DOHH2 (cell line): ENCODE measurements at regions not wholly inside any gene's neighbourhood (a gene's known extent, or its start where the extent isn't known, plus 50 kb on each side); places are given as distances from the start of the nearest gene placed in this dataset.

Experiments used
- EZH2phosphoT487 ChIP-seq: fragments of 200-600 bp; sonication (generic); IDR thresholded peaks from 2 replicates; pipeline ENCODE4 v1.6.1; 2017; ENCODE audit warnings: borderline replicate concordance, mild to moderate bottlenecking, antibody characterized with exemption, low read length, moderate library complexity, mixed read lengths
- TF ChIP-seq, protein P1 (sequence below): fragments of 200-600 bp; sonication (generic); IDR thresholded peaks from one replicate; pipeline ENCODE4 v1.5.1; 2014; ENCODE audit warnings: antibody characterized with exemption, mild to moderate bottlenecking, low read depth, low read length; ENCODE audit not compliant: poor library complexity, severe bottlenecking

DNA sequence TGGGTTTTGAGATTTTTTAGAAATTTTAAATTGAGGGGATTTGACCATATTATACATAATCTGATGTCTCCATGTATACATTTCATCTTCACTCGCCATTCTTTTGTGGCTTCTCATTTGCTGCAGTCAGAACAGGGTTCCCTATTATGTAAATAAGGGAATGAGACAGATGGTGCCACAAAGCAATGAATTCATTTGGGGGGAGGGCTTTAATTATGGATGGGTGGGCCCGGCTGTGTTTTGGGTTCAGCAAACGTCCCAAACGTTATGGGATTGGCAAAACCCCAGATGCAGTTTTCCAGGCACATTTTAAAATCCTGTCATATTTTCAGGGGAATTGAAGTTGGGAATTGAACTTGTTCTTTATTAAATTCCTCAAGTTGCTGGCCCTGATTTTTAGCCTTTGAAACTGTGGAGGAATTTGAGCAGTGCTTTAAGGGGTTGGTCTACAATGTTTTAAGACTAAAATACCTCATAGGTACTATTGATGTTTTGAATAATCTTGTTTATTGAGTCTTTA is 558.5 kb upstream of the ZNF462 start:
- TF ChIP-seq, protein P1, sequence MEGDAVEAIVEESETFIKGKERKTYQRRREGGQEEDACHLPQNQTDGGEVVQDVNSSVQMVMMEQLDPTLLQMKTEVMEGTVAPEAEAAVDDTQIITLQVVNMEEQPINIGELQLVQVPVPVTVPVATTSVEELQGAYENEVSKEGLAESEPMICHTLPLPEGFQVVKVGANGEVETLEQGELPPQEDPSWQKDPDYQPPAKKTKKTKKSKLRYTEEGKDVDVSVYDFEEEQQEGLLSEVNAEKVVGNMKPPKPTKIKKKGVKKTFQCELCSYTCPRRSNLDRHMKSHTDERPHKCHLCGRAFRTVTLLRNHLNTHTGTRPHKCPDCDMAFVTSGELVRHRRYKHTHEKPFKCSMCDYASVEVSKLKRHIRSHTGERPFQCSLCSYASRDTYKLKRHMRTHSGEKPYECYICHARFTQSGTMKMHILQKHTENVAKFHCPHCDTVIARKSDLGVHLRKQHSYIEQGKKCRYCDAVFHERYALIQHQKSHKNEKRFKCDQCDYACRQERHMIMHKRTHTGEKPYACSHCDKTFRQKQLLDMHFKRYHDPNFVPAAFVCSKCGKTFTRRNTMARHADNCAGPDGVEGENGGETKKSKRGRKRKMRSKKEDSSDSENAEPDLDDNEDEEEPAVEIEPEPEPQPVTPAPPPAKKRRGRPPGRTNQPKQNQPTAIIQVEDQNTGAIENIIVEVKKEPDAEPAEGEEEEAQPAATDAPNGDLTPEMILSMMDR: no peak
- no peak for TF ChIP-seq EZH2phosphoT487
